CD14-positive monocyte (primary cell): ENCODE measurements at regions not wholly inside any gene's neighbourhood (a gene's known extent, or its start where the extent isn't known, plus 50 kb on each side); places are given as distances from the start of the nearest gene placed in this dataset.
A peak's percentile ranks its signal among the peaks of the same experiment; 100 is the strongest.

Experiments
- DNase-seq, 3 donors: peaks; one replicate each; pipeline ENCODE4 v3.0.0-alpha.2; 2011 to 2022
- H2AFZ ChIP-seq: 2 replicates; pipeline ENCODE4 v1.6.0; 2012; ENCODE audit warnings: mild to moderate bottlenecking, low read depth, low read length, inconsistent platforms; ENCODE audit not compliant: insufficient read depth, poor library complexity, severe bottlenecking
- H3K27ac ChIP-seq, 2 donors: 1 replicate in 1 of 2; 2 replicates in 1 of 2; pipeline ENCODE4 v1.5.1; 2012 to 2013; ENCODE audit warnings: low read length in 2 of 2, control low read depth in 1 of 2, inconsistent platforms in 1 of 2, low read depth in 1 of 2, mild to moderate bottlenecking in 1 of 2
- H3K27me3 ChIP-seq, 2 donors: one replicate each; pipeline versions ENCODE4 v1.6.0 to v1.6.1; 2011 to 2013; ENCODE audit warnings: low read length in 2 of 2; ENCODE audit not compliant: control insufficient read depth in 2 of 2, insufficient read depth in 2 of 2
- H3K36me3 ChIP-seq, 2 donors: replicated peaks in 1 of 2; 1 replicate in 1 of 2; 2 replicates in 1 of 2; pipeline versions ENCODE4 v1.5.1 to v1.6.1; 2012 to 2013; ENCODE audit warnings: low read length in 2 of 2, control low read depth in 1 of 2, inconsistent platforms in 1 of 2, mild to moderate bottlenecking in 1 of 2; ENCODE audit not compliant: insufficient read depth in 2 of 2, control insufficient read depth in 1 of 2
- H3K4me1 ChIP-seq, 2 donors: 1 replicate in 1 of 2; 2 replicates in 1 of 2; pipeline versions ENCODE4 v1.5.1 to v1.6.1; 2012 to 2013; ENCODE audit warnings: low read length in 2 of 2, control low read depth in 1 of 2, inconsistent platforms in 1 of 2, mild to moderate bottlenecking in 1 of 2, moderate library complexity in 1 of 2; ENCODE audit not compliant: insufficient read depth in 2 of 2, control insufficient read depth in 1 of 2
- H3K4me2 ChIP-seq: replicated peaks from 2 replicates; pipeline ENCODE3; 2012; ENCODE audit warnings: low read length, moderate library complexity, mild to moderate bottlenecking; ENCODE audit not compliant: poor library complexity, severe bottlenecking; ENCODE audit errors: extremely low read depth
- H3K4me3 ChIP-seq, 3 experiments: fragments of 200-600 bp in 1 of 3; sonication (generic) in 1 of 3; replicated peaks in 1 of 3; 1 replicate in 2 of 3; 2 replicates in 1 of 3; pipeline ENCODE4 v1.5.1; 2011 to 2013; ENCODE audit warnings: low read length in 3 of 3, mild to moderate bottlenecking in 3 of 3, control low read depth in 2 of 3, low read depth in 2 of 3, inconsistent platforms in 1 of 3, moderate library complexity in 1 of 3
- H3K79me2 ChIP-seq: 2 replicates; pipeline ENCODE4 v1.6.0; 2012; ENCODE audit warnings: mild to moderate bottlenecking, control low read depth, inconsistent platforms, low read length, moderate library complexity; ENCODE audit not compliant: insufficient read depth
- H3K9ac ChIP-seq: 2 replicates; pipeline ENCODE4 v1.6.0; 2017; ENCODE audit warnings: low read length, mild to moderate bottlenecking; ENCODE audit not compliant: insufficient read depth, poor library complexity, severe bottlenecking
- H3K9me3 ChIP-seq, 2 donors: replicated peaks in 1 of 2; 1 replicate in 1 of 2; 2 replicates in 1 of 2; pipeline versions ENCODE4 v1.5.1 to v1.6.1; 2012 to 2013; ENCODE audit warnings: low read length in 2 of 2, control low read depth in 1 of 2; ENCODE audit not compliant: control insufficient read depth in 1 of 2, insufficient read depth in 1 of 2
- H4K20me1 ChIP-seq: 2 replicates; pipeline ENCODE4 v1.6.0; 2012; ENCODE audit warnings: mild to moderate bottlenecking, low read length, control low read depth, moderate library complexity; ENCODE audit not compliant: insufficient read depth
- H3K27ac Mint-ChIP-seq, 7 donors: one replicate each; pipeline ENCODE4 v1.8.0; 2020; ENCODE audit warnings: mild to moderate bottlenecking in 7 of 7, mixed read lengths in 7 of 7, moderate library complexity in 6 of 7, inconsistent platforms in 2 of 7
- H3K27me3 Mint-ChIP-seq, 3 donors: one replicate each; pipeline ENCODE4 v1.8.0; 2021 to 2022; ENCODE audit warnings: low read depth in 3 of 3, mild to moderate bottlenecking in 3 of 3, mixed read lengths in 3 of 3, moderate library complexity in 3 of 3, inconsistent platforms in 1 of 3
- H3K36me3 Mint-ChIP-seq, 2 donors: one replicate each; pipeline ENCODE4 v1.8.0; 2020; ENCODE audit warnings: mixed read lengths in 2 of 2, inconsistent platforms in 1 of 2, mild to moderate bottlenecking in 1 of 2
- H3K4me1 Mint-ChIP-seq: one replicate; pipeline ENCODE4 v1.8.0; 2020; ENCODE audit warnings: mild to moderate bottlenecking, mixed read lengths
- H3K4me3 Mint-ChIP-seq, 2 donors: one replicate each; pipeline ENCODE4 v1.8.0; 2020; ENCODE audit warnings: mild to moderate bottlenecking in 2 of 2, mixed read lengths in 2 of 2, moderate library complexity in 1 of 2
- H3K9me3 Mint-ChIP-seq, 7 donors: one replicate each; pipeline ENCODE4 v1.8.0; 2020 to 2022; ENCODE audit warnings: mixed read lengths in 7 of 7, mild to moderate bottlenecking in 6 of 7, moderate library complexity in 6 of 7, inconsistent platforms in 2 of 7
- WGBS: methylation state at CpG from one replicate; pipeline ENCODE4 v1.1.5; 2013; ENCODE audit warnings: missing lambda C conversion rate; ENCODE audit not compliant: insufficient coverage; 5-methylcytosine and 5-hydroxymethylcytosine counted together
- intact Hi-C, 2 donors: fragments of 100-400 bp; cut with micrococcal nuclease; formaldehyde crosslinking; loops; one replicate each; pipeline versions ENCODE4 v1.15.0 to v1.15.1; 2023
- TF ChIP-seq, protein P1 (sequence below): fragments of 200-600 bp; IDR thresholded peaks from one replicate; pipeline ENCODE4 v1.8.0; 2022; ENCODE audit warnings: antibody characterized with exemption, mild to moderate bottlenecking

DNA sequence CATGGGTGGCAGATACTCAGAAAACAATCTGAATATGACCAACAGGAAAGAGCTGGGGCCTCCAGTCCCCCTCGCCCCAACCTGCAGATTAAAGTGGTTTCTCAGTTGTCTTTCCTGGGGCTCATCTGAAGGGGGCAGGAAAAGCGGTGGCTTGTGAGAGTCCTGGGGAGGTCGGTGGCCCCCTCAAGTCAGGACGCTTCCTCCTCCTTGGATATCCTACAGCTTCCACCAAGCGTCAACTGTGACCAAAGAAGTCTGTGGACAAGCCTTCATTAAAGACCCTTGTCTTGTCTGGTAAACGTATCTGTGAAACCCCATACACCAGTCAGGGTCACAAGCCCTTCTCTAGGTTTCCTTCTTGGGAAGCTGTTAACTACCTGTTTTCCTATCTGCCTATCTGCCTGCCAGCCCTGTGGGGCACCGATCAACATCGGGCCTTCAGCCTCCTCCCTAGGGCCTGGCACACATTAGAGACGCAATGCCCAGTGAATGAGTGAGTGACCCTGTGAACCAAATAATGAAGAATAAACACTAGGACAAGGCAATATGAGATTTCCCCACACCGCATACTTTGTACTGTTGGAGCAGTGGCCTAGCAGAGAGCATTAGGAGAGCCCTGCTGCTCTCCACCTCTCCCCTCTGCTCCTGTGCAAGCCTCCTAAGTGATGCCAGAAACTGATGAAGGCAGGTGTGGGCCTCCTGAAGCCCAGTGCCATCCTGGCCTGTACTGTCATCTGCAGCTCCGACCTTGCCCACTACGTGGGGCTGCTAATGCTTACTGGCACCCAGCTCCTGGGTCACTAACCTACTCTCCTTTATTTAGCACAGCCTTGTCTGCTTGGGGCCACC is 1317.8 kb downstream of the UQCRFS1 start:
- Histone ChIP-seq H3K36me3 (no peaks in the 10 kb centered on the region), H3K27ac (no peak overlapping the region), H3K79me2 (no peaks in the 10 kb centered on the region), H3K4me3 (no peak overlapping the region), H3K27me3 (no peaks in the 10 kb centered on the region), H2AFZ (no peak overlapping the region), H3K4me2 (no peak overlapping the region), H4K20me1 (no peaks in the 10 kb centered on the region), H3K4me1 (no peaks in the 10 kb centered on the region), H3K9me3 (peaks cover 85 to 93% of the 10 kb centered on the region in 2 donors), H3K9ac (no peak overlapping the region)
- Mint-ChIP-seq H3K27me3 (peaks cover 0 to 6% (median 2%) of the 10 kb centered on the region in 3 donors), H3K9me3 (peaks cover 23 to 77% (median 56%) of the 10 kb centered on the region in 7 donors), H3K4me1 (no peaks in the 10 kb centered on the region), H3K4me3 (no peak overlapping the region), H3K36me3 (no peaks in the 10 kb centered on the region), H3K27ac (no peak overlapping the region)
- TF ChIP-seq, protein P1, sequence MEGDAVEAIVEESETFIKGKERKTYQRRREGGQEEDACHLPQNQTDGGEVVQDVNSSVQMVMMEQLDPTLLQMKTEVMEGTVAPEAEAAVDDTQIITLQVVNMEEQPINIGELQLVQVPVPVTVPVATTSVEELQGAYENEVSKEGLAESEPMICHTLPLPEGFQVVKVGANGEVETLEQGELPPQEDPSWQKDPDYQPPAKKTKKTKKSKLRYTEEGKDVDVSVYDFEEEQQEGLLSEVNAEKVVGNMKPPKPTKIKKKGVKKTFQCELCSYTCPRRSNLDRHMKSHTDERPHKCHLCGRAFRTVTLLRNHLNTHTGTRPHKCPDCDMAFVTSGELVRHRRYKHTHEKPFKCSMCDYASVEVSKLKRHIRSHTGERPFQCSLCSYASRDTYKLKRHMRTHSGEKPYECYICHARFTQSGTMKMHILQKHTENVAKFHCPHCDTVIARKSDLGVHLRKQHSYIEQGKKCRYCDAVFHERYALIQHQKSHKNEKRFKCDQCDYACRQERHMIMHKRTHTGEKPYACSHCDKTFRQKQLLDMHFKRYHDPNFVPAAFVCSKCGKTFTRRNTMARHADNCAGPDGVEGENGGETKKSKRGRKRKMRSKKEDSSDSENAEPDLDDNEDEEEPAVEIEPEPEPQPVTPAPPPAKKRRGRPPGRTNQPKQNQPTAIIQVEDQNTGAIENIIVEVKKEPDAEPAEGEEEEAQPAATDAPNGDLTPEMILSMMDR, result no peak
- WGBS, result 91% methylated on average over 4 of the region's 12 CpGs
- intact Hi-C loops, result no loop called here
- DNase-seq, result no peak

DNA sequence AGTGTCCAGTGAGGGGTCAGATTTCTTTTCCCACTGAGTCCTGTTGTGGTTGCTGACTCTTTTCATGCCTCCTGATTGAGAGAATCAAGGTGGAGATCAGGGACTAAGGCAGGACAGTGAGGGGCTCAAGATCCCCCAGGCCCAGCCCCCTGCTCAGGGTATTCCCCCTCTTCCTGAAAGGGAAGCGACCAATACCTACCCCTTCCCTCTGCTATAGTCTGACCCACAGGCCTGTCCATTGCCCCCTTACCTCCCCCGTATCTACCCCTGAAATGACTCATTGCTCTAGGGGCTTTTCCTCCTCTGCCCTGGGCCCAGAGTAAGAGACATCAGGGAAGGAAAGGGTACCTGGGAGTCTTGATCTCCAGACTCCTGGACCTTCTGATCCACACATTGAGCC is 1320.5 kb downstream of the UQCRFS1 start:
- Histone ChIP-seq H3K9ac (no peak overlapping the region), H3K4me3 (no peak overlapping the region), H4K20me1 (no peaks in the 10 kb centered on the region), H3K27me3 (no peaks in the 10 kb centered on the region), H3K4me2 (no peak overlapping the region), H3K9me3 (peaks cover 87 to 95% of the 10 kb centered on the region in 2 donors), H2AFZ (no peak overlapping the region), H3K79me2 (no peaks in the 10 kb centered on the region), H3K4me1 (no peaks in the 10 kb centered on the region), H3K27ac (no peak overlapping the region), H3K36me3 (no peaks in the 10 kb centered on the region)
- intact Hi-C loops, result no loop called here
- no CpG with 5 or more reads among the region's 2 CpGs for WGBS
- Mint-ChIP-seq H3K9me3 (peaks cover 25 to 77% (median 56%) of the 10 kb centered on the region in 7 donors), H3K4me3 (no peak overlapping the region), H3K36me3 (no peaks in the 10 kb centered on the region), H3K4me1 (no peaks in the 10 kb centered on the region), H3K27me3 (peaks cover 0 to 6% (median 2%) of the 10 kb centered on the region in 3 donors), H3K27ac (peak overlapping the region in 1 of 7 donors; percentile 14)
- no peak for DNase-seq
- TF ChIP-seq, protein P1, result no peak
